GM23338 (cell line): ENCODE measurements at regions not wholly inside any gene's neighbourhood (a gene's known extent, or its start where the extent isn't known, plus 50 kb on each side); places are given as distances from the start of the nearest gene placed in this dataset.

Experiments
- ATAC-seq: fragments of 200-7000 bp; cut with Tn5 transposase; 3 replicates; pipeline ENCODE4 v1.9.1; 2020
- DNase-seq: peaks from one replicate; pipeline ENCODE4 v3.0.0-alpha.2; 2015; ENCODE audit warnings: low spot score
- H2AFZ ChIP-seq: fragments of 200-600 bp; sonication (generic); 2 replicates; pipeline ENCODE4 v1.8.0; 2016; ENCODE audit warnings: antibody characterized with exemption, mild to moderate bottlenecking, moderate library complexity
- H3F3A ChIP-seq: fragments of 200-600 bp; sonication (generic); replicated peaks from 2 replicates; pipeline ENCODE4 v1.8.0; 2017; ENCODE audit warnings: antibody characterized with exemption, mixed run types, low read depth
- H3K27ac ChIP-seq: fragments of 200-600 bp; sonication (generic); 2 replicates; pipeline ENCODE4 v1.6.1; 2016; ENCODE audit warnings: low read depth
- H3K27me3 ChIP-seq: fragments of 200-600 bp; sonication (generic); 2 replicates; pipeline ENCODE4 v1.8.0; 2016; ENCODE audit warnings: mild to moderate bottlenecking, mixed run types, moderate library complexity; ENCODE audit not compliant: insufficient read depth
- H3K36me3 ChIP-seq: fragments of 200-600 bp; sonication (generic); 2 replicates; pipeline ENCODE4 v1.8.0; 2016; ENCODE audit warnings: mild to moderate bottlenecking; ENCODE audit not compliant: insufficient read depth
- H3K4me1 ChIP-seq: fragments of 200-600 bp; sonication (generic); 2 replicates; pipeline ENCODE4 v1.8.0; 2016; ENCODE audit warnings: mild to moderate bottlenecking, moderate library complexity; ENCODE audit not compliant: insufficient read depth
- H3K4me2 ChIP-seq: fragments of 200-600 bp; sonication (generic); 2 replicates; pipeline ENCODE4 v1.7.1; 2017; ENCODE audit warnings: mixed run types
- H3K4me3 ChIP-seq: fragments of 200-600 bp; sonication (generic); 2 replicates; pipeline ENCODE4 v1.6.1; 2016; ENCODE audit warnings: mixed run types
- H3K79me2 ChIP-seq: fragments of 200-600 bp; sonication (generic); replicated peaks from 2 replicates; pipeline ENCODE4 v1.8.0; 2017; ENCODE audit warnings: mild to moderate bottlenecking; ENCODE audit not compliant: insufficient read depth
- H3K9me2 ChIP-seq: fragments of 200-600 bp; sonication (generic); 2 replicates; pipeline ENCODE4 v1.8.0; 2017; ENCODE audit not compliant: insufficient read depth
- H4K20me1 ChIP-seq: fragments of 200-600 bp; sonication (generic); replicated peaks from 2 replicates; pipeline ENCODE4 v1.8.0; 2017; ENCODE audit warnings: mild to moderate bottlenecking; ENCODE audit not compliant: insufficient read depth
- H3K27ac Mint-ChIP-seq: 2 replicates; pipeline ENCODE4 v1.8.0; 2020; ENCODE audit warnings: inconsistent platforms, mild to moderate bottlenecking, moderate library complexity, mixed read lengths
- H3K27me3 Mint-ChIP-seq: 3 replicates; pipeline ENCODE4 v1.8.0; 2022; ENCODE audit warnings: low read depth, mild to moderate bottlenecking, moderate library complexity, mixed read lengths, inconsistent platforms; ENCODE audit not compliant: insufficient read depth, poor library complexity
- H3K36me3 Mint-ChIP-seq: 3 replicates; pipeline ENCODE4 v1.8.0; 2021; ENCODE audit warnings: low read depth, mild to moderate bottlenecking, inconsistent platforms, moderate library complexity, mixed read lengths
- H3K4me1 Mint-ChIP-seq: 3 replicates; pipeline ENCODE4 v1.8.0; 2020; ENCODE audit warnings: mild to moderate bottlenecking, inconsistent platforms, mixed read lengths
- H3K4me3 Mint-ChIP-seq: 3 replicates; pipeline ENCODE4 v1.8.0; 2021; ENCODE audit warnings: moderate library complexity, mild to moderate bottlenecking, inconsistent platforms, mixed read lengths
- H3K9me3 Mint-ChIP-seq: 3 replicates; pipeline ENCODE4 v1.8.0; 2020; ENCODE audit warnings: moderate library complexity, mild to moderate bottlenecking, inconsistent platforms, mixed read lengths
- CTCF ChIP-seq, 2 experiments: fragments of 200-600 bp in 1 of 2; sonication (generic) in 1 of 2; conservative IDR thresholded peaks; 2 replicates each; pipeline versions ENCODE4 v1.5.1 to v1.6.1; 2016 to 2017; ENCODE audit warnings: antibody characterized with exemption in 2 of 2, low read depth in 2 of 2, mild to moderate bottlenecking in 2 of 2, moderate library complexity in 1 of 2
- ETS1 ChIP-seq: IDR thresholded peaks from 2 replicates; pipeline ENCODE4 v1.6.1; 2016; ENCODE audit warnings: antibody characterized with exemption
- NANOG ChIP-seq: IDR thresholded peaks from 2 replicates; pipeline ENCODE4 v1.6.1; 2016; ENCODE audit warnings: antibody characterized with exemption, borderline replicate concordance
- POLR2AphosphoS5 ChIP-seq: IDR thresholded peaks from 2 replicates; pipeline ENCODE4 v1.6.1; 2016; ENCODE audit warnings: antibody characterized with exemption, low read depth
- ZNF462 ChIP-seq: fragments of 250-450 bp; sonication (Bioruptor Pico); IDR thresholded peaks from 2 replicates; pipeline ENCODE4 v1.5.0; 2020; ENCODE audit warnings: mild to moderate bottlenecking, moderate library complexity

GRCh38 chr3:74067296-74067695 is 442.6 kb upstream of the PDZRN3 start:
- no peak overlapping the region for H3K4me3 ChIP-seq
- Mint-ChIP-seq H3K4me1 (peaks cover 25% of the 10 kb centered on the region), H3K36me3 (no peaks in the 10 kb centered on the region), H3K9me3 (no peaks in the 10 kb centered on the region), H3K4me3 (no peak overlapping the region), H3K27me3 (peaks cover 3% of the 10 kb centered on the region), H3K27ac (no peak overlapping the region)
- no peak overlapping the region for H3K4me2 ChIP-seq
- ATAC-seq: no peak
- no peak overlapping the region for H3K27ac ChIP-seq
- no peaks in the 10 kb centered on the region for H3K27me3 ChIP-seq
- H3K79me2 ChIP-seq: no peaks in the 10 kb centered on the region
- peaks cover 23% of the 10 kb centered on the region for H3K4me1 ChIP-seq
- no peaks in the 10 kb centered on the region; the same call in 1 of the 2 replicates for H3K9me2 ChIP-seq
- no peak overlapping the region for H2AFZ ChIP-seq
- no peaks in the 10 kb centered on the region for H4K20me1 ChIP-seq
- no peaks in the 10 kb centered on the region for H3K36me3 ChIP-seq
- peak; percentile 32 to 44; a peak in 2 of 4 replicates for TF ChIP-seq CTCF (conservative IDR thresholded peaks at IDR 0.05; ENCODE audit: low read depth in 2 of 2)
- no peak for TF ChIP-seq ETS1
- peak; percentile 27 for DNase-seq
- no peaks in the 10 kb centered on the region for H3F3A ChIP-seq

GRCh38 chr3:74066456-74066855 is 441.7 kb upstream of the PDZRN3 start:
- Histone ChIP-seq H3F3A (no peaks in the 10 kb centered on the region), H3K27me3 (no peaks in the 10 kb centered on the region), H3K4me3 (no peak overlapping the region), H3K27ac (no peak overlapping the region), H3K79me2 (no peaks in the 10 kb centered on the region), H4K20me1 (no peaks in the 10 kb centered on the region), H2AFZ (no peak overlapping the region), H3K36me3 (no peaks in the 10 kb centered on the region), H3K4me1 (peaks cover 23% of the 10 kb centered on the region), H3K9me2 (no peaks in the 10 kb centered on the region; the same call in 1 of the 2 replicates), H3K4me2 (peak overlapping the region; percentile 23)
- H3K27me3 Mint-ChIP-seq: peaks cover 3% of the 10 kb centered on the region
- peak; percentile 73 for ATAC-seq
- H3K9me3 Mint-ChIP-seq: no peaks in the 10 kb centered on the region
- H3K27ac Mint-ChIP-seq: no peak overlapping the region; the same call in 1 of the 2 replicates
- no peaks in the 10 kb centered on the region for H3K36me3 Mint-ChIP-seq
- TF ChIP-seq ZNF462 (CRISPR knock-in tag) (0 out of 2 replicates have a peak, but pooled peaks have one; percentile 26), POLR2AphosphoS5 (no peak), NANOG (0 out of 2 replicates have a peak, but pooled peaks have one; percentile 6)
- peaks cover 25% of the 10 kb centered on the region for H3K4me1 Mint-ChIP-seq
- no peak overlapping the region for H3K4me3 Mint-ChIP-seq
- DNase-seq: peak; percentile 51
